GM21723 (cell line): ENCODE measurements at regions not wholly inside any gene's neighbourhood (a gene's known extent, or its start where the extent isn't known, plus 50 kb on each side); places are given as distances from the start of the nearest gene placed in this dataset.
A peak's percentile ranks its signal among the peaks of the same experiment; 100 is the strongest.
"Not testable (repeated sequence)": the region's sequence is repeated elsewhere in the genome, so short reads cannot be mapped to it uniquely, and the experiment has no call there.

ENCODE experiments used
- ATAC-seq: cut with Tn5 transposase; IDR thresholded peaks from one replicate; pipeline ENCODE4 v1.9.1; 2021; ENCODE audit warnings: mild to moderate bottlenecking, moderate library complexity; ENCODE audit not compliant: unreplicated experiment

- no peak for ATAC-seq
Measured at GRCh38 chr7:93830141-93830925, 60.2 kb downstream of the TFPI2 start.

- peak; percentile 72 for ATAC-seq
Measured at GRCh38 chr7:93828260-93828659, 62.3 kb downstream of the TFPI2 start.

GRCh38 chr7:93823621-93824020, 66.9 kb downstream of the TFPI2 start:
- ATAC-seq = no peak

GRCh38 chr7:93821463-93821862, 69.1 kb downstream of the TFPI2 start:
- no peak for ATAC-seq

- ATAC-seq = no peak
Measured at GRCh38 chr7:93819699-93820098, 70.9 kb downstream of the TFPI2 start.

- no peak for ATAC-seq
Measured at GRCh38 chr7:93817526-93817925, 73.0 kb downstream of the TFPI2 start.

GRCh38 chr7:93817004-93817403, 73.5 kb downstream of the TFPI2 start:
- ATAC-seq = no peak

- no peak for ATAC-seq
Measured at GRCh38 chr7:93813514-93813913, 77.0 kb downstream of the TFPI2 start.

- no peak for ATAC-seq
Measured at GRCh38 chr7:93812061-93812460, 78.5 kb downstream of the TFPI2 start.

- no peak for ATAC-seq
Measured at GRCh38 chr7:93811198-93811597, 79.4 kb downstream of the TFPI2 start.

- ATAC-seq = no peak
Measured at GRCh38 chr7:93810561-93810960, 80.0 kb downstream of the TFPI2 start.

GRCh38 chr7:93804726-93805125, 85.8 kb downstream of the TFPI2 start:
- no peak for ATAC-seq

- no peak for ATAC-seq
Measured at GRCh38 chr7:93799750-93800357, 90.7 kb downstream of the TFPI2 start.

- not testable (repeated sequence) for ATAC-seq
Measured at GRCh38 chr7:93793084-93793697, 97.4 kb downstream of the TFPI2 start.

- no peak for ATAC-seq
Measured at GRCh38 chr7:93779115-93779514, 111.4 kb downstream of the TFPI2 start.

- no peak for ATAC-seq
Measured at GRCh38 chr7:93778384-93778783, 112.2 kb downstream of the TFPI2 start.

GRCh38 chr7:93773446-93773845, 117.1 kb downstream of the TFPI2 start:
- no peak for ATAC-seq

GRCh38 chr7:93765475-93765874, 125.1 kb downstream of the TFPI2 start:
- no peak for ATAC-seq

- no peak for ATAC-seq
Measured at GRCh38 chr7:93758631-93759030, 131.9 kb downstream of the TFPI2 start.

- no peak for ATAC-seq
Measured at GRCh38 chr7:93757426-93757825, 133.1 kb downstream of the TFPI2 start.

- no peak for ATAC-seq
Measured at GRCh38 chr7:93756890-93757289, 133.7 kb downstream of the TFPI2 start.

- ATAC-seq = no peak
Measured at GRCh38 chr7:93751421-93751820, 139.1 kb downstream of the TFPI2 start.
